ENCODE measurements at regions not wholly inside any gene's neighbourhood (a gene's known extent, or its start where the extent isn't known, plus 50 kb on each side); places are given as distances from the start of the nearest gene placed in this dataset.

- DNase-seq = no peak
- in situ Hi-C loops (cut with HindIII; ENCODE audit: low pct_ligation_motif_present, low pct_unique_long_range_greater_than_20kb, low sequenced_read_pairs) = no loop called here
Measured at GRCh38 chr6:101001607-101002006, 120.5 kb upstream of the ASCC3 start.

- in situ Hi-C loops (cut with HindIII; ENCODE audit: low pct_ligation_motif_present, low pct_unique_long_range_greater_than_20kb, low sequenced_read_pairs) = no loop called here
- DNase-seq = no peak
Measured at GRCh38 chr6:101003075-101003474, 121.9 kb upstream of the ASCC3 start.

GRCh38 chr6:101011186-101011585, 130.1 kb upstream of the ASCC3 start:
- DNase-seq = no peak
- in situ Hi-C loops (cut with HindIII; ENCODE audit: low pct_ligation_motif_present, low pct_unique_long_range_greater_than_20kb, low sequenced_read_pairs) = no loop called here

GRCh38 chr6:101013612-101014195, 132.6 kb upstream of the ASCC3 start:
- in situ Hi-C loops (cut with HindIII; ENCODE audit: low pct_ligation_motif_present, low pct_unique_long_range_greater_than_20kb, low sequenced_read_pairs) = no loop called here
- no peak for DNase-seq

GRCh38 chr6:101015541-101015940, 134.4 kb upstream of the ASCC3 start:
- no peak for DNase-seq
- in situ Hi-C loops (cut with HindIII; ENCODE audit: low pct_ligation_motif_present, low pct_unique_long_range_greater_than_20kb, low sequenced_read_pairs) = no loop called here

GRCh38 chr6:101016163-101016562, 135.0 kb upstream of the ASCC3 start:
- no peak for DNase-seq
- in situ Hi-C loops (cut with HindIII; ENCODE audit: low pct_ligation_motif_present, low pct_unique_long_range_greater_than_20kb, low sequenced_read_pairs) = no loop called here

GRCh38 chr6:101018157-101018556, 137.0 kb upstream of the ASCC3 start:
- no peak for DNase-seq
- in situ Hi-C loops (cut with HindIII; ENCODE audit: low pct_ligation_motif_present, low pct_unique_long_range_greater_than_20kb, low sequenced_read_pairs) = no loop called here

- in situ Hi-C loops (cut with HindIII; ENCODE audit: low pct_ligation_motif_present, low pct_unique_long_range_greater_than_20kb, low sequenced_read_pairs) = no loop called here
- DNase-seq = no peak
Measured at GRCh38 chr6:101021504-101021903, 140.4 kb upstream of the ASCC3 start.

GRCh38 chr6:101042966-101043365, 161.8 kb upstream of the ASCC3 start:
- DNase-seq = no peak
- in situ Hi-C loops (cut with HindIII; ENCODE audit: low pct_ligation_motif_present, low pct_unique_long_range_greater_than_20kb, low sequenced_read_pairs) = no loop called here

- in situ Hi-C loops (cut with HindIII; ENCODE audit: low pct_ligation_motif_present, low pct_unique_long_range_greater_than_20kb, low sequenced_read_pairs) = no loop called here
- DNase-seq = no peak
Measured at GRCh38 chr6:101058296-101058695, 177.2 kb upstream of the ASCC3 start.

GRCh38 chr6:101066481-101066880, 185.4 kb upstream of the ASCC3 start:
- DNase-seq = no peak
- in situ Hi-C loops (cut with HindIII; ENCODE audit: low pct_ligation_motif_present, low pct_unique_long_range_greater_than_20kb, low sequenced_read_pairs) = no loop called here

GRCh38 chr6:101069191-101069795, 188.2 kb upstream of the ASCC3 start:
- in situ Hi-C loops (cut with HindIII; ENCODE audit: low pct_ligation_motif_present, low pct_unique_long_range_greater_than_20kb, low sequenced_read_pairs) = no loop called here
- DNase-seq = no peak

GRCh38 chr6:101070044-101070608, 189.0 kb upstream of the ASCC3 start:
- in situ Hi-C loops (cut with HindIII; ENCODE audit: low pct_ligation_motif_present, low pct_unique_long_range_greater_than_20kb, low sequenced_read_pairs) = no loop called here
- DNase-seq = no peak

GRCh38 chr6:101077344-101077743, 196.2 kb upstream of the ASCC3 start:
- DNase-seq = no peak
- in situ Hi-C loops (cut with HindIII; ENCODE audit: low pct_ligation_motif_present, low pct_unique_long_range_greater_than_20kb, low sequenced_read_pairs) = no loop called here

GRCh38 chr6:101079696-101080270, 198.7 kb upstream of the ASCC3 start:
- in situ Hi-C loops (cut with HindIII; ENCODE audit: low pct_ligation_motif_present, low pct_unique_long_range_greater_than_20kb, low sequenced_read_pairs) = no loop called here

GRCh38 chr6:101080597-101080996, 199.5 kb upstream of the ASCC3 start:
- in situ Hi-C loops (cut with HindIII; ENCODE audit: low pct_ligation_motif_present, low pct_unique_long_range_greater_than_20kb, low sequenced_read_pairs) = no loop called here
- DNase-seq = no peak

More at GRCh38 chr6:101079696-101080270, 198.7 kb upstream of the ASCC3 start:
- no peak for DNase-seq

- no peak for DNase-seq
- in situ Hi-C loops (cut with HindIII; ENCODE audit: low pct_ligation_motif_present, low pct_unique_long_range_greater_than_20kb, low sequenced_read_pairs) = no loop called here
Measured at GRCh38 chr6:101083533-101084175, 202.5 kb upstream of the ASCC3 start.

- DNase-seq = no peak
- in situ Hi-C loops (cut with HindIII; ENCODE audit: low pct_ligation_motif_present, low pct_unique_long_range_greater_than_20kb, low sequenced_read_pairs) = no loop called here
Measured at GRCh38 chr6:101085327-101085726, 204.2 kb upstream of the ASCC3 start.

GRCh38 chr6:101086473-101086872, 205.3 kb upstream of the ASCC3 start:
- in situ Hi-C loops (cut with HindIII; ENCODE audit: low pct_ligation_motif_present, low pct_unique_long_range_greater_than_20kb, low sequenced_read_pairs) = no loop called here
- DNase-seq = no peak
